Endothelial cell of umbilical vein (primary cell): ENCODE measurements at regions not wholly inside any gene's neighbourhood (a gene's known extent, or its start where the extent isn't known, plus 50 kb on each side); places are given as distances from the start of the nearest gene placed in this dataset.

Experiments used
- BruUV-seq: library from RNA; stranded (reverse); fragments of 400-500 nt; replicated peaks from 2 replicates; lab custom pipeline; 2021; lab: Mats Ljungman, UMichigan
- CTCF ChIA-PET: fragments of 300-600, 350-600 bp; sonication (Branson Sonifier 250); formaldehyde crosslinking; loops from one replicate; lab custom pipeline; 2021; ENCODE audit warnings: antibody characterized with exemption, inconsistent platforms; lab: Charles Lee
- POLR2A ChIA-PET: fragments of 300-600, 350-600 bp; sonication (Branson Sonifier 250); formaldehyde crosslinking; loops from one replicate; lab custom pipeline; 2021; ENCODE audit warnings: antibody characterized with exemption, inconsistent platforms; lab: Charles Lee
- DNase-seq: peaks from one replicate; pipeline ENCODE4 v3.0.0-alpha.2; 2011; ENCODE audit warnings: low read depth, low spot score
- FAIRE-seq: peaks from 2 replicates; lab custom pipeline; 2011; peaks lifted over from hg19 to GRCh38; lab: Jason Lieb, UNC
- H2AFZ ChIP-seq: 2 replicates; pipeline ENCODE4 v1.6.0; 2012; ENCODE audit warnings: low read depth, low read length, control low read depth, inconsistent platforms
- H3K27ac ChIP-seq: 2 replicates; pipeline ENCODE4 v1.5.1; 2011; ENCODE audit warnings: low read depth, mild to moderate bottlenecking, control low read depth, low read length, moderate library complexity; ENCODE audit not compliant: insufficient read depth
- H3K27me3 ChIP-seq, 2 experiments: 2 replicates each; pipeline versions ENCODE4 v1.6.0 to v1.6.1; 2011; ENCODE audit warnings: low read length in 2 of 2, mixed read lengths in 1 of 2; ENCODE audit not compliant: control insufficient read depth in 2 of 2, insufficient read depth in 2 of 2
- H3K36me3 ChIP-seq, 2 experiments: 2 replicates in 1 of 2; 3 replicates in 1 of 2; pipeline ENCODE4 v1.5.1; 2011; ENCODE audit warnings: low read length in 2 of 2, mild to moderate bottlenecking in 1 of 2, moderate library complexity in 1 of 2; ENCODE audit not compliant: control insufficient read depth in 2 of 2, insufficient read depth in 2 of 2; ENCODE audit errors: extremely low read depth in 1 of 2
- H3K4me1 ChIP-seq: 3 replicates; pipeline ENCODE4 v1.5.1; 2011; ENCODE audit warnings: mild to moderate bottlenecking, low read length; ENCODE audit not compliant: control insufficient read depth, insufficient read depth; ENCODE audit errors: extremely low read depth
- H3K4me2 ChIP-seq: 2 replicates; pipeline ENCODE4 v1.6.1; 2011; ENCODE audit warnings: low read length, control low read depth, mixed read lengths; ENCODE audit not compliant: insufficient read depth
- H3K4me3 ChIP-seq, 3 experiments: fragments of 200-600 bp in 1 of 3; sonication (generic), shearing (Covaris generic) in 1 of 3; replicated peaks in 1 of 3; 2 replicates each; pipeline ENCODE4 v1.5.1; 2011 to 2016; ENCODE audit warnings: control low read depth in 3 of 3, low read length in 3 of 3, mild to moderate bottlenecking in 2 of 3, inconsistent platforms in 1 of 3, low read depth in 1 of 3, moderate library complexity in 1 of 3; ENCODE audit not compliant: insufficient read depth in 1 of 3
- H3K79me2 ChIP-seq: 2 replicates; pipeline ENCODE4 v1.6.0; 2012; ENCODE audit warnings: low read length, inconsistent platforms; ENCODE audit not compliant: control insufficient read depth, insufficient read depth
- H3K9ac ChIP-seq: replicated peaks from 2 replicates; pipeline ENCODE3; 2011; ENCODE audit warnings: low read length, control low read depth; ENCODE audit not compliant: insufficient read depth; ENCODE audit errors: extremely low read depth
- H3K9me1 ChIP-seq: replicated peaks from 3 replicates; pipeline ENCODE4 v1.6.0; 2011; ENCODE audit warnings: mild to moderate bottlenecking, low read length; ENCODE audit not compliant: control insufficient read depth, insufficient read depth; ENCODE audit errors: extremely low read depth
- H3K9me3 ChIP-seq: replicated peaks from 2 replicates; pipeline ENCODE4 v1.5.1; 2012; ENCODE audit warnings: low read length, inconsistent platforms; ENCODE audit not compliant: control insufficient read depth, insufficient read depth
- H4K20me1 ChIP-seq: replicated peaks from 2 replicates; pipeline ENCODE3; 2011; ENCODE audit warnings: mild to moderate bottlenecking, low read length; ENCODE audit not compliant: control insufficient read depth, insufficient read depth; ENCODE audit errors: extremely low read depth
- CTCF ChIP-seq, 2 donors: IDR thresholded peaks; 1 replicate in 1 of 2; 2 replicates in 1 of 2; pipeline ENCODE4 v1.5.1; 2011; ENCODE audit warnings: low read length in 2 of 2, mild to moderate bottlenecking in 2 of 2, moderate library complexity in 2 of 2, control low read depth in 1 of 2, inconsistent platforms in 1 of 2, low read depth in 1 of 2; ENCODE audit not compliant: insufficient read depth in 1 of 2; ENCODE audit errors: extremely low read depth in 1 of 2
- EZH2 ChIP-seq: IDR thresholded peaks from 2 replicates; pipeline ENCODE4 v1.6.1; 2012; ENCODE audit warnings: borderline replicate concordance, low read depth, mild to moderate bottlenecking, moderate library complexity, low read length, inconsistent platforms; ENCODE audit not compliant: severe bottlenecking
- FOS ChIP-seq: IDR thresholded peaks from 2 replicates; pipeline ENCODE4 v1.6.1; 2011; ENCODE audit warnings: mild to moderate bottlenecking, low read length, moderate library complexity, borderline replicate concordance; ENCODE audit not compliant: insufficient read depth
- GATA2 ChIP-seq: IDR thresholded peaks from 2 replicates; pipeline ENCODE4 v1.7.0; 2011; ENCODE audit warnings: low read depth, mild to moderate bottlenecking, moderate library complexity, mixed read lengths, low read length; ENCODE audit not compliant: insufficient read length, insufficient read depth
- JUN ChIP-seq: IDR thresholded peaks from 2 replicates; pipeline ENCODE4 v1.6.1; 2011; ENCODE audit warnings: borderline replicate concordance, low read depth; ENCODE audit not compliant: insufficient read length, insufficient read depth
- MAX ChIP-seq: IDR thresholded peaks from 2 replicates; pipeline ENCODE4 v1.6.1; 2011; ENCODE audit not compliant: insufficient read depth, insufficient read length
- MYC ChIP-seq: IDR thresholded peaks from one replicate; pipeline ENCODE4 v1.6.1; 2011; ENCODE audit warnings: mild to moderate bottlenecking, low read depth, low read length
- POLR2A ChIP-seq: IDR thresholded peaks from 2 replicates; pipeline ENCODE4 v1.6.1; 2012; ENCODE audit warnings: low read depth, mild to moderate bottlenecking, control low read depth, low read length
- POLR2AphosphoS5 ChIP-seq: IDR thresholded peaks from 2 replicates; pipeline ENCODE4 v1.6.1; 2012; ENCODE audit warnings: low read depth, mild to moderate bottlenecking, control low read depth, low read length, moderate library complexity; ENCODE audit not compliant: insufficient read depth
- dilution Hi-C: fragments of 300-500 bp; cut with MboI; formaldehyde crosslinking; loops from one replicate; pipeline ENCODE4 v1.15.0; 2019; ENCODE audit warnings: low sequenced_read_pairs; ENCODE audit not compliant: extremely low pct_ligation_motif_present
- intact Hi-C: fragments of 100-400 bp; cut with micrococcal nuclease; formaldehyde crosslinking; loops from one replicate; pipeline ENCODE4 v1.10.0; 2022

- CTCF ChIA-PET: no interaction called here
- Histone ChIP-seq H2AFZ (no peak overlapping the region), H3K4me2 (no peak overlapping the region), H3K36me3 (no peaks in the 10 kb centered on the region), H4K20me1 (no peaks in the 10 kb centered on the region), H3K4me1 (no peaks in the 10 kb centered on the region), H3K9ac (no peak overlapping the region), H3K4me3 (no peak overlapping the region), H3K9me1 (no peaks in the 10 kb centered on the region), H3K27me3 (no peaks in the 10 kb centered on the region), H3K9me3 (no peaks in the 10 kb centered on the region), H3K27ac (no peak overlapping the region), H3K79me2 (no peaks in the 10 kb centered on the region)
- BruUV-seq: no TSS peak
- FAIRE-seq: no peak
- POLR2A ChIA-PET: no interaction called here
- TF ChIP-seq POLR2A: no peak
- TF ChIP-seq JUN: no peak
- no peak for TF ChIP-seq FOS
- no peak for TF ChIP-seq POLR2AphosphoS5
- no peak for TF ChIP-seq MYC
- no peak for TF ChIP-seq CTCF (IDR thresholded peaks at IDR 0.05; ENCODE audit: extremely low read depth in 1 of 2, insufficient read depth in 1 of 2, low read depth in 1 of 2, low read length in 2 of 2)
- TF ChIP-seq MAX: no peak
- TF ChIP-seq GATA2: no peak
- no peak for TF ChIP-seq EZH2
- dilution Hi-C loops: no loop called here
- intact Hi-C loops: no loop called here
- DNase-seq: no peak
These were observed 63.2 kb upstream of the SAMSN1 start for GRCh38 chr21:14609274-14609673.
